ENCODE measurements at regions not wholly inside any gene's neighbourhood (a gene's known extent, or its start where the extent isn't known, plus 50 kb on each side); places are given as distances from the start of the nearest gene placed in this dataset.

DNA sequence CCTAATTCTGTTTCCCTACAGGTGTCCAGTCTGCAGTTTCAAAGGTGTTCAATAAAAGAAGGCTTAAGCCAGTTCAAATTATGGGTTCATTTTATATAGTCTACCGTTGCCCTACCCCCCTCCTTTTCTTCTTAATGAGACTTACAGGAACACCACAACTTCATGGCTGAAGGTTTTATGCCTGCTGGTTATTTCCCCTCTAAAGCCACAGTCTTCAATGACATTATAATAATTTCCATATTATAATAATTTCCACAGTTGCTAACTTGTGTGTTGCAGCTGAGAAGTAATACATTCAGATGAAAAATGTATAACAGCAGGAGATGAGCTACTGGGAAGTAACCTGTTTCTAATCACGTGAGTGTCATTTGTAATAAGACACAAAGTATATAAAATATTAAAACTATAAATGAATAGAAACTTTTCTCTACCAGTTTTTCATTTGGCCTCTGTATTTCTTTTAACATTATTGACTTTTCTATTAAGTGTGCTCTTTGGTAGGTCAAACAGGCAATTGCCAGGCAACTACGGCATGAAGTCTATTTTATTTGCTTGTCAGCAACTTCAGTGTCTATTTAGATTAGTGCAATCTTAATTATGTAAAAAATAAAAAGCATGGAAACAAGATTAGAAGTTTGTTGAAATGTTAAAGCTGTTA, 120.5 kb upstream of the HMHB1 start:
- no peak overlapping the region for H2BK120ac ChIP-seq (ENCODE audit: low read depth, low read length)
- H3K27me3 ChIP-seq (ENCODE audit: insufficient read depth, low read length, poor library complexity) = no peaks in the 10 kb centered on the region
- no peaks in the 10 kb centered on the region for H3K79me1 ChIP-seq (ENCODE audit: low read length)
- H3K4me1 ChIP-seq (ENCODE audit: control insufficient read depth, low read depth, low read length) = peaks cover 5% of the 10 kb centered on the region
- no peak overlapping the region for H3K18ac ChIP-seq (ENCODE audit: low read length)
- no peak overlapping the region for H3K4me3 ChIP-seq (ENCODE audit: low read length)
- H3K9ac ChIP-seq (ENCODE audit: low read length) = no peak overlapping the region
- no peak overlapping the region for H3K4ac ChIP-seq (ENCODE audit: low read depth, low read length)
- no peak overlapping the region for H2BK5ac ChIP-seq (ENCODE audit: low read length)
- H3K27ac ChIP-seq (ENCODE audit: low read depth, low read length) = no peak overlapping the region
- WGBS (ENCODE audit: extremely low coverage, insufficient coverage, low lambda C conversion rate) = no CpG with 5 or more reads among the region's 3 CpGs
- H3K36me3 ChIP-seq (ENCODE audit: control insufficient read depth, insufficient read depth, low read length) = no peaks in the 10 kb centered on the region
- DNase-seq = no peak
- no peak overlapping the region for H2BK15ac ChIP-seq (replicated peaks; ENCODE audit: low read depth)
- no peaks in the 10 kb centered on the region for H3K79me2 ChIP-seq (ENCODE audit: control insufficient read depth, insufficient read depth, low read length)
- H3K4me2 ChIP-seq (ENCODE audit: low read length) = no peak overlapping the region
- H4K8ac ChIP-seq (ENCODE audit: low read depth, low read length) = no peak overlapping the region
- no peak overlapping the region for H3K23ac ChIP-seq (ENCODE audit: low read length)
- H3K56ac ChIP-seq (ENCODE audit: low read length) = no peak overlapping the region
- H4K5ac ChIP-seq (ENCODE audit: low read length) = no peak overlapping the region
- H2AK5ac ChIP-seq (ENCODE audit: low read length) = no peak overlapping the region

DNA sequence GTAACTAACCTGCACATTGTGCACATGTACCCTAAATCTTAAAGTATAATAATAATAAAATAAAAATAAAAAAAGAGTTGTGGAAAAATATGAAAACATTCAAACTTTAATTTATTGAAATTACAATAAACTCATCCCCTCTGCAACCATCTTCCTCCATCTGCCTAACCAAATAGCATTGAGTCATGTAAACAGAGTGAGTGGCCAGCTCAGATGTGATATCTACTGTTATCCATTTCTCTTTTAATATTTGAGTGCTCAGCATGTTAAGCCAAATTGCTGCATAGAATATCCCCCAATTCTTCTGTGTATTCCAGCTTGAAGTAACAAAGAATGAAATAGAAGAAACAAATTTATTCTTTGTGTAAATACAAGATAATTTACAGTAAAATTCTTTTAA, 124.4 kb upstream of the HMHB1 start:
- Histone ChIP-seq H3K4me3 (ENCODE audit: low read length) (no peak overlapping the region), H3K56ac (ENCODE audit: low read length) (no peak overlapping the region), H2BK15ac (replicated peaks; ENCODE audit: low read depth) (no peak overlapping the region), H3K27me3 (ENCODE audit: insufficient read depth, low read length, poor library complexity) (no peaks in the 10 kb centered on the region), H3K18ac (ENCODE audit: low read length) (no peak overlapping the region), H3K4me1 (ENCODE audit: control insufficient read depth, low read depth, low read length) (peaks cover 3% of the 10 kb centered on the region), H3K4ac (ENCODE audit: low read depth, low read length) (no peak overlapping the region), H3K4me2 (ENCODE audit: low read length) (no peak overlapping the region), H2BK120ac (ENCODE audit: low read depth, low read length) (no peak overlapping the region), H3K79me1 (ENCODE audit: low read length) (no peaks in the 10 kb centered on the region), H4K5ac (ENCODE audit: low read length) (no peak overlapping the region), H2BK5ac (ENCODE audit: low read length) (no peak overlapping the region), H3K36me3 (ENCODE audit: control insufficient read depth, insufficient read depth, low read length) (no peaks in the 10 kb centered on the region), H3K23ac (ENCODE audit: low read length) (no peak overlapping the region), H3K9ac (ENCODE audit: low read length) (no peak overlapping the region), H2AK5ac (ENCODE audit: low read length) (no peak overlapping the region), H3K27ac (ENCODE audit: low read depth, low read length) (no peak overlapping the region), H4K8ac (ENCODE audit: low read depth, low read length) (no peak overlapping the region), H3K79me2 (ENCODE audit: control insufficient read depth, insufficient read depth, low read length) (no peaks in the 10 kb centered on the region)
- no peak for DNase-seq

GRCh38 chr5:143685246-143685815, 126.6 kb upstream of the HMHB1 start:
- Histone ChIP-seq H3K18ac (ENCODE audit: low read length) (no peak overlapping the region), H2AK5ac (ENCODE audit: low read length) (no peak overlapping the region), H3K79me2 (ENCODE audit: control insufficient read depth, insufficient read depth, low read length) (no peaks in the 10 kb centered on the region), H3K27ac (ENCODE audit: low read depth, low read length) (no peak overlapping the region), H3K56ac (ENCODE audit: low read length) (no peak overlapping the region), H3K4ac (ENCODE audit: low read depth, low read length) (no peak overlapping the region), H3K23ac (ENCODE audit: low read length) (no peak overlapping the region), H3K4me2 (ENCODE audit: low read length) (no peak overlapping the region), H3K9ac (ENCODE audit: low read length) (no peak overlapping the region), H3K79me1 (ENCODE audit: low read length) (no peaks in the 10 kb centered on the region), H3K4me1 (ENCODE audit: control insufficient read depth, low read depth, low read length) (peaks cover 3% of the 10 kb centered on the region), H4K8ac (ENCODE audit: low read depth, low read length) (no peak overlapping the region), H3K4me3 (ENCODE audit: low read length) (no peak overlapping the region), H2BK5ac (ENCODE audit: low read length) (no peak overlapping the region), H2BK120ac (ENCODE audit: low read depth, low read length) (no peak overlapping the region), H3K36me3 (ENCODE audit: control insufficient read depth, insufficient read depth, low read length) (no peaks in the 10 kb centered on the region), H2BK15ac (replicated peaks; ENCODE audit: low read depth) (no peak overlapping the region), H4K5ac (ENCODE audit: low read length) (no peak overlapping the region), H3K27me3 (ENCODE audit: insufficient read depth, low read length, poor library complexity) (no peaks in the 10 kb centered on the region)
- no CpG with 5 or more reads among the region's 2 CpGs for WGBS (ENCODE audit: extremely low coverage, insufficient coverage, low lambda C conversion rate)
- no peak for DNase-seq

GRCh38 chr5:143683459-143683858, 128.5 kb upstream of the HMHB1 start:
- H3K56ac ChIP-seq (ENCODE audit: low read length) = no peak overlapping the region
- no peak overlapping the region for H2BK15ac ChIP-seq (replicated peaks; ENCODE audit: low read depth)
- no CpG with 5 or more reads among the region's 1 CpG for WGBS (ENCODE audit: extremely low coverage, insufficient coverage, low lambda C conversion rate)
- H3K4me1 ChIP-seq (ENCODE audit: control insufficient read depth, low read depth, low read length) = peaks cover 3% of the 10 kb centered on the region
- H3K18ac ChIP-seq (ENCODE audit: low read length) = no peak overlapping the region
- H3K27ac ChIP-seq (ENCODE audit: low read depth, low read length) = no peak overlapping the region
- no peak overlapping the region for H3K4ac ChIP-seq (ENCODE audit: low read depth, low read length)
- no peaks in the 10 kb centered on the region for H3K27me3 ChIP-seq (ENCODE audit: insufficient read depth, low read length, poor library complexity)
- no peak overlapping the region for H4K8ac ChIP-seq (ENCODE audit: low read depth, low read length)
- DNase-seq = no peak
- no peak overlapping the region for H2BK120ac ChIP-seq (ENCODE audit: low read depth, low read length)
- no peaks in the 10 kb centered on the region for H3K79me1 ChIP-seq (ENCODE audit: low read length)
- H3K9ac ChIP-seq (ENCODE audit: low read length) = no peak overlapping the region
- H2AK5ac ChIP-seq (ENCODE audit: low read length) = no peak overlapping the region
- H3K4me2 ChIP-seq (ENCODE audit: low read length) = no peak overlapping the region
- no peak overlapping the region for H3K23ac ChIP-seq (ENCODE audit: low read length)
- no peaks in the 10 kb centered on the region for H3K79me2 ChIP-seq (ENCODE audit: control insufficient read depth, insufficient read depth, low read length)
- H3K36me3 ChIP-seq (ENCODE audit: control insufficient read depth, insufficient read depth, low read length) = no peaks in the 10 kb centered on the region
- H4K5ac ChIP-seq (ENCODE audit: low read length) = no peak overlapping the region
- H2BK5ac ChIP-seq (ENCODE audit: low read length) = no peak overlapping the region
- no peak overlapping the region for H3K4me3 ChIP-seq (ENCODE audit: low read length)

- Histone ChIP-seq H3K36me3 (ENCODE audit: control insufficient read depth, insufficient read depth, low read length) (no peaks in the 10 kb centered on the region), H3K27me3 (ENCODE audit: insufficient read depth, low read length, poor library complexity) (no peaks in the 10 kb centered on the region), H2BK120ac (ENCODE audit: low read depth, low read length) (no peak overlapping the region), H2BK15ac (replicated peaks; ENCODE audit: low read depth) (no peak overlapping the region), H4K8ac (ENCODE audit: low read depth, low read length) (no peak overlapping the region), H3K23ac (ENCODE audit: low read length) (no peak overlapping the region), H3K27ac (ENCODE audit: low read depth, low read length) (no peak overlapping the region), H3K79me2 (ENCODE audit: control insufficient read depth, insufficient read depth, low read length) (no peaks in the 10 kb centered on the region), H2AK5ac (ENCODE audit: low read length) (no peak overlapping the region), H3K4me3 (ENCODE audit: low read length) (no peak overlapping the region), H3K18ac (ENCODE audit: low read length) (no peak overlapping the region), H3K9ac (ENCODE audit: low read length) (no peak overlapping the region), H3K4me2 (ENCODE audit: low read length) (no peak overlapping the region), H3K4me1 (ENCODE audit: control insufficient read depth, low read depth, low read length) (peaks cover 3% of the 10 kb centered on the region), H3K56ac (ENCODE audit: low read length) (no peak overlapping the region), H3K79me1 (ENCODE audit: low read length) (no peaks in the 10 kb centered on the region), H3K4ac (ENCODE audit: low read depth, low read length) (no peak overlapping the region), H2BK5ac (ENCODE audit: low read length) (no peak overlapping the region), H4K5ac (ENCODE audit: low read length) (no peak overlapping the region)
- WGBS (ENCODE audit: extremely low coverage, insufficient coverage, low lambda C conversion rate) = no CpG with 5 or more reads among the region's 3 CpGs
- DNase-seq = no peak
Observed at GRCh38 chr5:143682929-143683386, 129.0 kb upstream of the HMHB1 start.

All from mesendoderm (in vitro differentiated cells).